DND-41 (cell line): ENCODE measurements at regions not wholly inside any gene's neighbourhood (a gene's known extent, or its start where the extent isn't known, plus 50 kb on each side); places are given as distances from the start of the nearest gene placed in this dataset.

Experiments
- EZH2 ChIP-seq: IDR thresholded peaks from 3 replicates; pipeline ENCODE4 v1.6.1; 2012; ENCODE audit warnings: borderline replicate concordance, low read depth, mild to moderate bottlenecking, moderate library complexity, low read length, inconsistent platforms; ENCODE audit not compliant: severe bottlenecking
- TF ChIP-seq, protein P1 (sequence below): IDR thresholded peaks from 2 replicates; pipeline ENCODE4 v1.5.1; 2012; ENCODE audit warnings: borderline replicate concordance, low read length, moderate library complexity, mild to moderate bottlenecking; ENCODE audit not compliant: poor library complexity, severe bottlenecking; ENCODE audit errors: extremely low read depth

DNA sequence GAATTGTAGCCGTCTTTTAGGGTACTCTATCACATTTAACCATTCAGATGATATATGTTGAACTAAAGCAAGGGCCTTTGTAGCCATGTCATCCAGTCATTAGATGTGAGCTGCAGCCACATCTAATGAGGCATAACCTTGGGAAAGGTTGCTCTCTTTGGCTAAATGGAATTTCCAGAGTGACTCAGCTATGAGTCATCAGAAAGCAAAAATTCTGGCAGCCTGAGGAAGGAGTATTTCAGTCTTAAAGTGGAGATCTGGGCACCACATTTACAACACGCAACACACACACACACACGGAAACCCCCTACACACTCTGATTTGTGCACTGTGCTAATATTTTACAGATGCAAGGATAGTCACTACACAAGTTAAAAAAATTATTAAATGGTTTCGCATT is 176.9 kb upstream of the ZWINT start:
- TF ChIP-seq, protein P1, sequence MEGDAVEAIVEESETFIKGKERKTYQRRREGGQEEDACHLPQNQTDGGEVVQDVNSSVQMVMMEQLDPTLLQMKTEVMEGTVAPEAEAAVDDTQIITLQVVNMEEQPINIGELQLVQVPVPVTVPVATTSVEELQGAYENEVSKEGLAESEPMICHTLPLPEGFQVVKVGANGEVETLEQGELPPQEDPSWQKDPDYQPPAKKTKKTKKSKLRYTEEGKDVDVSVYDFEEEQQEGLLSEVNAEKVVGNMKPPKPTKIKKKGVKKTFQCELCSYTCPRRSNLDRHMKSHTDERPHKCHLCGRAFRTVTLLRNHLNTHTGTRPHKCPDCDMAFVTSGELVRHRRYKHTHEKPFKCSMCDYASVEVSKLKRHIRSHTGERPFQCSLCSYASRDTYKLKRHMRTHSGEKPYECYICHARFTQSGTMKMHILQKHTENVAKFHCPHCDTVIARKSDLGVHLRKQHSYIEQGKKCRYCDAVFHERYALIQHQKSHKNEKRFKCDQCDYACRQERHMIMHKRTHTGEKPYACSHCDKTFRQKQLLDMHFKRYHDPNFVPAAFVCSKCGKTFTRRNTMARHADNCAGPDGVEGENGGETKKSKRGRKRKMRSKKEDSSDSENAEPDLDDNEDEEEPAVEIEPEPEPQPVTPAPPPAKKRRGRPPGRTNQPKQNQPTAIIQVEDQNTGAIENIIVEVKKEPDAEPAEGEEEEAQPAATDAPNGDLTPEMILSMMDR = no peak
- TF ChIP-seq EZH2 = no peak
